H1 (cell line): ENCODE measurements at regions not wholly inside any gene's neighbourhood (a gene's known extent, or its start where the extent isn't known, plus 50 kb on each side); places are given as distances from the start of the nearest gene placed in this dataset.

ENCODE experiments used
- SAP30 ChIP-seq: fragments of 300-600 bp; sonication (generic); IDR thresholded peaks from 2 replicates; pipeline ENCODE4 v1.7.1; 2012; ENCODE audit warnings: low read length, moderate library complexity, mild to moderate bottlenecking, inconsistent platforms; ENCODE audit not compliant: insufficient read depth, insufficient replicate concordance
- TAF7 ChIP-seq: optimal IDR thresholded peaks from 2 replicates; pipeline ENCODE3; 2011; ENCODE audit warnings: low read depth, mild to moderate bottlenecking, inconsistent platforms, low read length, moderate library complexity, borderline replicate concordance
- TBP ChIP-seq: IDR thresholded peaks from 2 replicates; pipeline ENCODE4 v1.6.1; 2011; ENCODE audit warnings: low read depth, low read length, improper control_type of control experiment

DNA sequence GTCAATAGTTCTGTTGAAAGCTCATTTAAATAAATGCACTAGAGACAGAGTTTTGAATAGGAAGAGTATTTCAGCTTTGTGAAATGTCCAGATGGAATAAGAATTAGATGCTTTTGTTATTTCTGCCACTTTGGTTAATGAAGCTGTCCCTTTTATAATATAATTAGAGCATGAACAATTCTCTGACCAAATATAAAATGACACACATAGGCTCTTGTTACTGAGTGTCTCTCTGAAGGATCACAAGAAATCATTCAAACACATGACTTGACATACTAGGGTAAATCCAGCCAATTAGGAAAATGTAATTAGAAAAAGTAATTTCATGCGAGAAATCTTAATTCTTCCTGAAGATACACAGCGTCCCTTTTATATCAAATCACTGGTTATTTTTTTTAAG is 68.4 kb upstream of the DDIT4L start (continued):
- TF ChIP-seq TAF7 (no peak), TBP (no peak), SAP30 (no peak)
- TF ChIP-seq, all 59 proteins: peak for 0
